AG08396 (cell line): ENCODE measurements at regions not wholly inside any gene's neighbourhood (a gene's known extent, or its start where the extent isn't known, plus 50 kb on each side); places are given as distances from the start of the nearest gene placed in this dataset.
"Not testable (repeated sequence)": the region's sequence is repeated elsewhere in the genome, so short reads cannot be mapped to it uniquely, and the experiment has no call there.

Experiments
- DNase-seq: peaks from one replicate; pipeline ENCODE4 v3.0.0; 2012; ENCODE audit warnings: low spot score, mixed read lengths

DNA sequence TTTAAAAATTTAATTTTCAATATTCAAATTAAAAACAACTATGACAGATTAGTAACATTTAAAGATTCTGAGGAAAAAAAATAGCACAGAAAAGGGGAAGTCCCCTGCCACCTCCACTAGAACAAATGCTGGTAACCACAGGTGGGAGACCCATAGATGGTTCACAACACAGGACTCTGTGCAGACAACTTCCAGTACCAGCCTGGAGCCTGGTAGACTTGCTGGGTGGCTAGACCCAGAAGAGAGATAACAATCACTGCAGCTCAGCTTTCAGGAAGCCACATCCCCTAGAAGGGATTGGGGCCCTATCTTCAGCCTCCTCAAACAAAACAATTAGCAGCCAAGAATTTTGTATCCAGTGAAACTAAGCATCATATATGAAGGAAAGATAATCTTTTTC, 179.6 kb upstream of the RND3 start:
- DNase-seq: not testable (repeated sequence)

DNA sequence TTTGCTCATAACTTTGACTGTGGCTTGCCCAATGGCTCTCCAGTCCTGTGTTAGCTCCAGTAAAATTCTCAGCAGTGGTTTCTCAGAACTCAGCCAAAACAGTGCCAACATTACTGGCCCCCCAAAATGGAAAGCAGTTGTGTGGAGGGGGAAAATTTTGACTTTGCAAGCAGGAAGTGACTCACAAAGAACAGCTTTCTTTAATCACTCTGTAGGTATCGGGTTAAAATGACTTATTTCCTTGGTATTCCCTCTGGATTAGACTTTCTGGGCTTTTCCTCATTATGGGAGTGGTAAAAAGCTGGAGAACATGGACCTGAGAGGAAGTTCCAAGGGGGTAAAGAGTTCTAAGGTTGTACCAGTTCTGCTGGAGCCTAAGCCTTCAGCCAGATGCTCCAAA, 175.7 kb upstream of the RND3 start:
- DNase-seq: peak; percentile 53

DNA sequence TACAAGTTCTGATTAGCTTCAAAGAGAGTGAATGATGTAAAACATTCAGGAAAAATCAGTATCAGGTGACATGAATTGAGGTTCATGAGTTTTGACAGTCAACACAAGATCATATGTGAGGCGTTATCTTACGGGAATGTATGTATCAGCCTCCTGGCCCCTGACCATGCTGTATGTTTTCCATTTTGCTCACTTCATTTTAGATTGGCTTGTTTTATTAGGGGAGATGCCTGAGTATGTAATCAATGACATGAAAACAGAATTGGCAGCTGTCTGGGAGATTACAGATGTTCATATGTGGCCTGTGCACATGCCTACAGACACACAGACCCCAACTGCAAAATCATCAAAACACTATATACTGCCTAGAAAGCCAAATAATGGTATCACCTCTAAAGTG, 168.5 kb upstream of the RND3 start:
- no peak for DNase-seq

DNA sequence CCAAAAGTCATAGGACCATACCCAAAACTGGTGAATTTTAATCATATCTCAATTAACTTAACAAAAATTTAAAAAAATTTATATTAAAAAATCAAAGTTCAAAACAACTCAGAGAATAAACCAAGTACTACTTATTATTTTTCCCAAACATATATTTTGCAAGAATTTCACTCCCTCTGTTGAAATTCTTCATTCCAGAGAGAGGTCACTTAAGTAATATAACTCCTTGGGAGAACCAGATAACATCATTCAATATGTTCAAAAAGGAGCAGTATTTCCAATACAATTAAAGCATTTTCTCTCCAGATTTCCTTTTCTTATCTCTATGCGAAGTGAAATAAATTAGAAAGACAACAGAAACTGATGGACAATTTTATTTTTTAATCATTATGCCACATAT, 165.9 kb upstream of the RND3 start:
- DNase-seq: no peak

DNA sequence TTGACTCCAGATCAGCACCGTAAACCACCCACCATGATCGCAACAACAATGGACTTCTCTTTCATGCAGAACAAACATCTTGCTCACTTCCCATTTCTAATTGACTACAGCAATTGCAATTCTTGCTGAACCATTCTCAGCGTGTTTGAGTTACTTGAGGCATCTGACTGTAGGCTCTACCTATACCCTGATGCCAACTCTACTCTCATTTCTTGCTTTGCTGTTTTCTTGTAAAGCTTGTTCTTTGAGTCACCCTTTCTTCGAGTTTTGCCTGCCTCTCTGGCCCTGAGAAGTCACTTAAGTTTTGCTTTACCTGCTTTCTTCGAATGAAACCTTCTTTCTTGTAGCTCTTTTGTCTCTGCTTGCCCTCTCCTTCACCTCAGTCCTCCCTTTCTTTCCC, 160.5 kb upstream of the RND3 start:
- no peak for DNase-seq

DNA sequence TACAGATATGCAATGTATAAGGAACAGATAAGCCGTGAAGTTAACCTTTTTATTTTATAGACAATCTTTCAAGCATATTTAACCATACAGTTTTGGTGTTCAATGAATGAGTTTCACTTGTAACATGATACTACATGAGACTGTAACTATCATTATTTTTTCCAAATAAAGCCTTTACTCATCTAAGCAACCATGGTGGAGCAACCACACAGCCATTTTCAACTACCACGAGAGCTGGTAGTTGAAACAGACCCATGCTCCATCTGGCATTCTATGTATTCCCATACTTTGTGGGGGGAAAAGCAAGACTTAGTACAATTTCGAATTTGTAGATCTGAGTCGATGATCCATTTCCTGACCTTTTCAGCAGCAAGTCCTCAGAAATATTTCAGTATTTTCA, 159.3 kb upstream of the RND3 start:
- DNase-seq: no peak

DNA sequence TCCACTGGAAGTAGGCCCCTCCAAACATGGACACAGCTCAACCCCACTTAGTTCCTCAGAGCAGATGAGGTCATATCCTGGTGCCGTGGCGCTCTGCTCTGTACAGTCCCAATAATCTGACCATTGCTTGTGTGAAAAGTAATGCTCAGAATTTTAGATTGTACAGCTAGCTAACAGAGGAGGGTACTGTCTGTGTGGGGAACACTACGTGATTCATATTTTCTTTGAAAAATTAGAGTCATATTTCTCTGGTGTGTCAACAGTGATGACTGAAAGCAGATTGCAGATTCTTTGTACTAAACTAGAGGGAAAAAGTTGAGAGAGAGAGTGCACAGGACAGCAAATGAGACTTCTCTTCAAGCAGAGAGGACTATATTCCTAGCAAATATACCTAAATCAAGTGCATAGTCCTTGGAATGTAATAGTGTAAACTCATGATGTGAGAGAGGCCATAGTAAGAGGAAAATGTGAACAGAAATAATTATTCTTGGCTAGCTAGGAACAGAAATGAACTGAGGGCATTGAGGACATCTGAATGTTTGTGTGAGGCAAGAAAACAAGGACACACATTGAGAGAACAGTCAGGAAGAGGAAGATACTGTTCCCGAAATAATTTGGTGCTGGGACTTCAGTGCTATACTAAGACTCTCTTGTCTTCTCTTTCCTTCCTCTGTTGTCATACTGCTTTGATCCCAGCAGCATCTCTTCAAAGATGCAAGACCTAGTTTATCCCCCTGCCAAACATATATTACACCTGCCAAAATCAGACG, 157.0 kb upstream of the RND3 start:
- DNase-seq: peak; percentile 33

DNA sequence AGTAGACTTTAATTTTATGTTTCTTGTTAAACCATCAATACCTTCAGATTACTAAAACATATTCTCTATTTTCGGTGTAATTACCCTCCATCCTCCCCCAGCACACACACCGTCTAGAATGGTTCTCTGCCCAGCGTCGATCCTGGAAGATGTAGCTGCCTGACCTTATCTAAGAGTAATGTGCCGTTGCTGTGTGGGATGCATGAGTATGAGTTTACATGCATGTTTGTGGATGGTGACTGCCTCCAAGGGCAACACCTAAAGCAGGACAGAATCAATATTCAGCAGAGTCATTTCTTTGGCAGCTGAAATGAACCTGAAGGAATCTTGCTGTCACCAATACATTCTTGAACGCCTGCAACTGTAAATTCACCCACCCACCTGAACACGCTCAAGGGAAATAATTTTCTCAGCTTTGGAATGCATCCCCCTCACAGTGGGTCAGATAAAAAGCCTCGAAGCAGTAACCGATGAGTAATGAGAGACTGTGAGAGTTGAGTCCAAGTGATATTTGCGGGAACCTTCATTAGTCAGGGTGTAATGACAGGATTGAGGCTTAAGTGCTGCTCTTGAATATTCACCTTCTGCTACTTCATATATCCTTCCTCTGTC, 155.8 kb upstream of the RND3 start:
- no peak for DNase-seq

DNA sequence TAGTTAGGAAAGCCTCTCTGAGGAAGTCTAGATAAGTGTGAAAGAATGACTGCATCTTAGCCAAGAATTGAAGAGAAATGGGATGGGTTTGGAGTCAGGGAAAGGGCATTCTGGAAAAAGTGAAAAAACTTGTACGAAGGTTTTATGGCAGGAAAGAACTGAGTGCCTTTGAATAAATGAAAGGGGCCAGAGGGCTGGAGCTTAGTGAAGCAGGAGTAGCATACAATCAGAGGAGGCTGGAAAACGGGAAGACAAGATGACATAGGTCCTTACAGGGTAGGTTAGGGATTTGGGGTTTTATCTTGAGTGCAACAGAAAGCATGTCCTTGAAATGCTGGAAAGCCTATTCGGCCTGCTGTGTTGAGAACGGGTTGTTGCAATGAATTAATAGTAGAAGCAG, 152.6 kb upstream of the RND3 start:
- DNase-seq: no peak

DNA sequence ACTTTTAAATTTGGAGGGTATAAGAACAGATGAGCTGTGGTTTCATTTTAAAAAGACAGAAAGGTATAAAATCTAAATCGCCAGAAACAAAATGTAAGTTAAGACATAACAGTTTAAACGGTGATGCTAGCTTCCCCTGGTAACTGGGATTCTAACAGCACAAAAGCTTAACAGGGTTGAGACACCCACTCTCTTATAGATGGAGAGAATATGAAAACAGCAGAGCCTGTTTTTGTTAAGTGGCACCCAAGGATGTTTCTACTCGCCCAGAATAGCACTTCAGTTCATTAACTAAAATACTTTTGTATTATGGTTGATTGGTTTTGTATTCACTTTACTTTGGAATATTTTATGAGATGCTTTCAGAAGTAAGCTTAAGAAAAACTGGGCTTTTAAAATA, 151.9 kb upstream of the RND3 start:
- no peak for DNase-seq

DNA sequence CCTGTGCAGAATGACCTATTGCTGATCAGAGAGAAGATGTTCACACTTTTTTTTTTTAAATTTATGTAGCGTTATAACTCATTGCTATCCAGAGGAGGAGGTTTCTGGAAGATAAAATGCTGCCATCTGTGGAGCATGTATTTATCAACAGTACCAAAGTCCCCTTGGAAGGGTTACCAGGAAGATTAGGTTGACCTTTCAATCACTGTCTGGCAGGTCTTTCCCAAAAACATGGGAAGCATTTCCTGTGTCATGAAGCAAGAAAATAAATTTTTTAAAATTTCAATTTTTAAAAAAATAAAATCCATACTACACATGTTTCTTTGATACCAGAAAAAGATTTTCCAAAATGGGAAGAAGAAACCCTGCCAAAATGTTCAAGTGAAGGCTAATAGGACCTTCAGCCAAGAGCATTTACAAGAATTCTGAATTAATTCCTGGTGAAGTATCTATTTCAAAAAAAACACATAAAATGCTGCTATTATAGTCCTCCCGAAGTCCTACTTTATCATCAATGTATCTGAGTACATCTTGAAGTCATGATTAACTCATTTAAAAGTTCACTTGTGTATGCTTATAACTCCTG, 143.9 kb upstream of the RND3 start:
- DNase-seq: no peak

DNA sequence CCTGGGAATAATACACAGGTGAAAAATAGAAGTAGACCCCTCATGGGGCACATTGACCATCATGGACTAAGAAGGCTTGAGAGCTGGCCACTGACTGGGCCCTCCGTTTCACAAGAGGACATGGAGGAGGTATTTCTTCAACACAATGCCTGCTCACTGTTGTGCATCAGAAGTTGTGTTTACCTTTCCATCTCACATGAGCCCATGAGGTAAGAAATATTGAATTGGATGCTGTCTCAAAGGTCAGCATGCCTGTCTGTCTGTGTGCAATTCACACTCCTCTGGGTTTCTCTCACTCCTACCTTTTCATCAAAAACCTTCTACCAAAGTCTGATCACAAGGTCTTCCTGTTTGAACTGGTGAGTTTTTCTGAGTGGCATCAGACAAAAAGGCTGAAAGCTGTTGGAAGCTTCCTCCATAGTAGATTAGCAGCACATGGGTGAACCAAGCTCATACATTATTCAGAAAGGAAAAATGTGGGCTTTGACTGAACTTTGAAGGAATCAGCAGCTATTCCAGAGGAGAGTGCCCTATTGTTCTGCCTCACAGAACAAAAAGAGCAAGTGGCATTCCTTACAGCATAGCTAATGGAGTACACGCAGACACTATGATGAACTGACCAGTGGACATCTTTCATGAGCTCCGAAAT, 143.2 kb upstream of the RND3 start:
- no peak for DNase-seq

DNA sequence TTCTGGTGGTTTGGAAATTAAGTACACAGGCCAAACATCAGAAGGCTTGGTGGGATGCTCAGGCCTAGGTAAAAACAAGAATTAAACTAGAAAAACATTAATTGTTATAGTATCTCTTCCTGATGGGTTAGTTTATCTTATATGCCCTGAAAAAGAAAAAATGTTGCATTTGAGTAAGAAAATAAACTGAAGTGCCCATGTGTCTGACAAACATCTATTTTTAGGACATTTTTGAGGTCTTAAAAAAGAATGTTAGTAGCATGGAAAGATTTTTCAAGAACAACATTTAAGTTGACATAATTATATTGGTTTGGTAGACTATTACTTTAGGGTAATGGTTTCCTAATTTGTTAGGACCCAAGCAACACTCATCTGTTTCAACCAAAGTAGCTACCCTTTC, 140.1 kb upstream of the RND3 start:
- no peak for DNase-seq

DNA sequence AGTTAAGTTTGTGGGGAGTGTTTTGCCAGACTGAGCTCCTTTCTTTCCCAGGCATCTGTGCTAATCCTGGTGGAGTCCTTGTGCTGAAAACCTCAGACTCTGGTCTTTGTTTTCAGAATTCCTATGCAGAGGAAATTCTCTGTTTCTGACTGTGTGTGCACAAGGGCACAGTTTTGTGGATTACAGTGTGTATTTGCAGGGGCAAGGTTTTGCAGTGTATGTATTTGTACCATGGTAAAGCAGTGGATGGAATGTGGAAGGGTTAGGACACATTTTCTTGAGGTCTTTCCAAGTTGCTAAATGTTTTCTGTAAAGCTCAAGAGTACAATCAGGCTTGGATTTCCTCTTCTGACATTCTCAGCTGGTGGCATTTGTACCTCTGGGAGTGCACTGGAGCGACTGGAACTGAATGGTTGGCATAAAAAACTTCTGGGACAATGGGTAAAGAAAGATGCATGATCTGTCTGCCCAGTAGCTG, 139.5 kb upstream of the RND3 start:
- DNase-seq: no peak

DNA sequence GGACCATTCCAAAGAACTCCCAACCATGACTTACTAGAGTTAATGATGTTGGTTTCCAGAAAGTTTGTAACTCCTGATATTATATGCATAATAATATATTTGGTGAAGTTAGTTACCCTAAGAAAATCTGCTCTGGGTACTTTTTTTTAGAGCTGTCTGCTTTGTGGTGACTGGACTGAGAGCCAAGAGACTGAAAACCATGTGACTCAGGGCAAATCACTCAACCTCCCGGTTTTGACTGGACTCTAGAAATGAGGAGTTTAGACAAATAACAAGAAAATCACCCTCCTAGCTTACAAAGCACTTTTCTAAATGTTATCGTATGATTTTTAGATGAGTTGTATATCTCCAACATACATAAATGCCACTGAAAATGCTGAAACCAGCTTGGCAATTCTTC, 138.3 kb upstream of the RND3 start:
- no peak for DNase-seq

DNA sequence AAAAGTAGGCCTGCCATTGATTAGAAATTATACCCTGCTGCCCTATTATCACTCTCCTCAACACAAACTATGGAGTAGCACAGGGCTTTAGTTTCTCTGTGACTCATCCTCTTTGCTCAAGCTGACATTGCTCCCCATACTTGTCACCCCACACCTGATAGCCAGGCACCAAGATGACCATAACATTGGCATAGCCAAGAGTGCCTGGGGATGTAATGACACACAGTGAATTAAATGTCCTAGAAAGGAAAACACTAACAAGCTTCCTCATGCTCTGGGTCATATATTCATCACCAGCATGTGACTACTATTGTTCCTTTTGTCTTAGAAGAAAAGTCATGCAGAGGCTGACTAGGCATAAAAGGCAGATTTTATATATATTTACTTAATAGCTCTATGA, 137.8 kb upstream of the RND3 start:
- DNase-seq: peak; percentile 30

DNA sequence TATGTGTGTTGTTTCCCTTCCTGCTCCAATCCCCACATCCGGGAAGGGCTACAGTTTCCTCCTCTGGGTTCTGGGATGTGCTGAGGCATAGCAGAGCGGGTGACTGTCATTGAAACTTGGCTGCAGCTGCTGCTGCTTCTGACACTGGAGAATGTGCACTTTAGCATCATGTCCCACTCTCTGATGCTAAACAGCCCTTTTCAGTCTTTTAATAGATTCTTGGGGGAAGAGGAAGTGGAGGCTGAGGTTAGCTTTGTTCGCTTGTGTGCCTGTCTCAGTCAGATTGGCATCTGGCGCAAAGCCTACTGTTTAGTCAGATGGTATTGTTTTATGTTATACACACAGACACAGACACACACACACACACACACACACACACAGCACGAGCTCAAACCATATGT, 136.5 kb upstream of the RND3 start:
- no peak for DNase-seq

DNA sequence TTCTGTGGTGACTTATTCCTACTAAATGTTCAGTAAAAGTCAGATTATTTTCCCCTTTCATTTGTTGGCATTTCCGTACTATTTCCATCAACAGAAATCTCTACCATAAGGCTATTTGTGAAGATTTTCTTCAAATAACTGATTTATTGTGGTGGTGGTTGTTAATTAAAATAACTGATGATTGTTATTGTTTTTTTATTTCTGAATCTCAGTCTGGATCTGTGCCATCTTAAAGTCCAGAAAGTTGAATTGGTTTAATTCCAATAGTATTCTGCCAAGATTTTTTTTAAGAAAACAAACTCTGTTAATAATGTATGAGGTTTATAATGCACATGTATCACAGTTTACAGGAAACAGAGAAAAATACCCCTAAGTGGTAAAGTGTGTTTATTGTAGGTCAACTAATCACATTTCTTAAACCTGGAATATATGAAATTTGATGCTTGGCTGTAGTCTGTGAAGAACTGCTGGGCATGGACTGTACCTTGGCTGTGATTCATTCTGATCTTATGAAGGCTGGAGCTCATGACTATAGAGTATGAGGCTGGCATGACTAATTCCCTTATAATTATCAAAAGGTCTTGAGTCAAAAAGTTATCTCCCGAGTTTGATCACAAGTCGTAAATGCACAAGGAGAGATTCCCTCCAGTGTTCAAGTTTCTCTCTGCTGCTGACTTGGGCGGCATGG, 134.2 kb upstream of the RND3 start:
- peak; percentile 57 for DNase-seq

DNA sequence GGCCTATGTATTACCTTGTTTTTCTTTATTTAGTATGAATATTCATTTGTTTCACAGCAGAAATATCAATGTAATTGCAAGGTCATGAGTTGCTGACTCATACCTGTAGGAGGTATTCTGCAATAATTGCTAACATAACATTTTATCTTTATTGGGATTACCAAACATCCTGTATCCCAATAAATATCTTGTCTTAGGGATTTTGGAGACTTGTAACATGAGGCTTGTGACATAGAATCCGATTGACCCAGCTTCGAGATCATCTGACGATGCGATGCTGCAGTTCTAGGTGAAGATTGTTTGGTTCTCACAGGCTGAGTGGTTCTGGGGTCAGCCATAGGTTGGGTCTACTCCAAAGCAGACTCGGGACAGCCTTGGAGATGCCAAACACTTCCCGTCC, 133.4 kb upstream of the RND3 start:
- no peak for DNase-seq

DNA sequence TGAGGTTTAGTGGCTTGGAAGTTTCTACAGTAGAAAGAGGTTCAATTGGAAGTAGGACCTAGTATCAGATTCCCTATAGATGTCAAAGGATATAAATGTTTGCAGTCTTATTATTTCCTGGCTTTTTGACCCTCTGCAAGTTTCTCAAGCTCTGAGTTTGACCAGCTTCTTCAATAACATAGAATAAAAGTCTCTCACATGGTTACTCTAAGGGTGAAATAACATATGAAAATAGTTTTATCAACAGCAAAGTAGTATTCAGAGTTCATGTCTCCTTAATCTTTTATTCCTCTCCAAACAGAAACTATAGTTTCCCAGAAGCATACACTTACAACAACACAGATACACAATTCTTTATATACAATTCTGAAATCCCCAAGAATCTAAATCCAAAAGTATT, 132.9 kb upstream of the RND3 start:
- no peak for DNase-seq

DNA sequence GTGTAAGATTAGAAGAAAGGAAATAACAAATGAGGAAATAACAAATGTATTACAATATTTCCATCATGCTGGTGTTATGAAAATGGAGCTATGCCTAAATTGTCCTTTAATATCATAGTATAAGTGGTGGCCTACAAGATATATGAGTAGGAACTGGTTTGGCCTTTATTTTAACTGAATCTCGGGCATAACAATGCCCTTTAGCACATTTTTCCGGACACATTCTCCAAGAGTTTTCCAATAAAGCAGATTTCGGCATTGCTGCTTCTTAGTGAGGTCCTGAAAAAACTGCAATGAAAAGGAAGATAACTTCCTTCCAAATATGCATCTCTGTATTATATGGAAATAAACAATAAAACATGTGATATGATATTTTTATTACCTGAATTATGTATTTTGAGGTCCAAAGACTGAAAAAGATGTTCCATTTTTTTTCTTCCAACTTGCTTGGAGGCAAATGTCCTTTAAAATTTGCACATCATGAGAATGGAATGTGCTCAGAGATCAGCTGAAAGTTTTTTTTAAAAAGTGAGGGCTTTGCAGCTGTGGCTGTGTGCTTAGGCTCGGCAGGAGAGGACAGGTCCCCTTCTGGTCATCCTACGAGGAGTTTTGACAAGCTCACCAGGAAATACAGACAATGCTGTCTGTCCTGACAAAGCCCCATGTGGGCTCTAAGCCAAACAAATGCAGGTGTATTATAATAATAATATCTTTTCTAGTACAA, 132.3 kb upstream of the RND3 start:
- peak; percentile 41 for DNase-seq
